GM12874 (cell line): ENCODE measurements at regions not wholly inside any gene's neighbourhood (a gene's known extent, or its start where the extent isn't known, plus 50 kb on each side); places are given as distances from the start of the nearest gene placed in this dataset.

ENCODE experiments used
- TF ChIP-seq, protein P1 (sequence below): IDR thresholded peaks from 2 replicates; pipeline ENCODE4 v1.5.1; 2011; ENCODE audit warnings: low read depth, mild to moderate bottlenecking, control low read depth, low read length, moderate library complexity; ENCODE audit not compliant: insufficient read depth

DNA sequence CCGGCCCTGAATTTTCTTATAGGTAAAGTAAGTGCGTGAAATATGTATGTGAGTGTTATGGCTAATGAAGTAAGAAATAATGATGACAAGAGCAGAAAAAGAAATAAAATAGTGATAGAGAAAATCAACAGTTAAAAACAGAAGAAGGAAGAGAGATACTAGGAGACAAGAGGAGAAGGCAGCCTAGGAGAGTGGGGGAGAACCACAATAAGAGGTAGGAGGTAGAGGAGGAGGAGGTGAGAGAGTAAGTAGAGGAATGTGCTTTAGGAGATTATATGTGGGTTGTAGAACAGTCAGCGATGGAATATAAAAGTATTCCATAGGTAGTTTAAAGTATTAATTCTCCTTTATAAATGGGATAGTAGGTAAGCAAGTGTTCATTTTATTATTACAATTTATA, 861.5 kb upstream of the B3GALT2 start:
- TF ChIP-seq, protein P1, sequence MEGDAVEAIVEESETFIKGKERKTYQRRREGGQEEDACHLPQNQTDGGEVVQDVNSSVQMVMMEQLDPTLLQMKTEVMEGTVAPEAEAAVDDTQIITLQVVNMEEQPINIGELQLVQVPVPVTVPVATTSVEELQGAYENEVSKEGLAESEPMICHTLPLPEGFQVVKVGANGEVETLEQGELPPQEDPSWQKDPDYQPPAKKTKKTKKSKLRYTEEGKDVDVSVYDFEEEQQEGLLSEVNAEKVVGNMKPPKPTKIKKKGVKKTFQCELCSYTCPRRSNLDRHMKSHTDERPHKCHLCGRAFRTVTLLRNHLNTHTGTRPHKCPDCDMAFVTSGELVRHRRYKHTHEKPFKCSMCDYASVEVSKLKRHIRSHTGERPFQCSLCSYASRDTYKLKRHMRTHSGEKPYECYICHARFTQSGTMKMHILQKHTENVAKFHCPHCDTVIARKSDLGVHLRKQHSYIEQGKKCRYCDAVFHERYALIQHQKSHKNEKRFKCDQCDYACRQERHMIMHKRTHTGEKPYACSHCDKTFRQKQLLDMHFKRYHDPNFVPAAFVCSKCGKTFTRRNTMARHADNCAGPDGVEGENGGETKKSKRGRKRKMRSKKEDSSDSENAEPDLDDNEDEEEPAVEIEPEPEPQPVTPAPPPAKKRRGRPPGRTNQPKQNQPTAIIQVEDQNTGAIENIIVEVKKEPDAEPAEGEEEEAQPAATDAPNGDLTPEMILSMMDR, result no peak

DNA sequence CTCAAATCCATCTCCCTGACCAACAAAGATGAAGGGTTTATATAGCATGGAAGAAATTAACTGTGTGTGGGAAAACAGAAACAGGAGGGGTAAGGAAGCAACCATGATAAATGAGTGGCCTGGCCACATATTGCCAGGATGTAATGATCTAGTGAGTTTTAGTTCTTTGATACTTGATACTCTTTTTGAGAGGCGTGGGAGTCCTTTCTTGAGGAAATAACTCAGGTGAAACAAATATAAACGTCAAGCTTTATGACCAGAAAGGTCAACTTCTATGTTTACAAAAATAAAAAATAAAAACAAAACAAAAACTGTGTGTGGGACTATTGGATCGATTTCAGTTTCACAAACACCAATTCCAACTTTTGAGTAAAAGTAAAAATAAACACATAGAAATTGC, 860.8 kb upstream of the B3GALT2 start:
- TF ChIP-seq, protein P1, result no peak

DNA sequence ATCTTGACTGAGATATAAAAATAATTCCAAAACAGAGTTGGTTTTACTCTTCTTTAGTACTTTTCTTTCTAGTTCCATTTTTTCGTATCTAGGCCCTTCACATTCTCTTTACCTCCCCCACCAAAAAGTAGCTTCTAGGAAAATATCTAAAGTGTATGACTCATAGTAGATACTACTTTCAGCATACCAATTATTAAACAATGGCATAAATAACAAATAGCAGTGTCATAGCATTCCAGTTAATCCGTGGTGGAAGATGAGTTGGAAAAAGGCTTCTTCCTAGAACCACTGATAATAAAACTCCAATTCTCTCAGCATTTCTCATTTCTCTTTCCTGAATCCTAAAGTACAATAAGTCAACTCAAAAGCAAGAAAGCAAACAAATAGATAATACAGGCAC, 859.0 kb upstream of the B3GALT2 start:
- TF ChIP-seq, protein P1, result no peak

DNA sequence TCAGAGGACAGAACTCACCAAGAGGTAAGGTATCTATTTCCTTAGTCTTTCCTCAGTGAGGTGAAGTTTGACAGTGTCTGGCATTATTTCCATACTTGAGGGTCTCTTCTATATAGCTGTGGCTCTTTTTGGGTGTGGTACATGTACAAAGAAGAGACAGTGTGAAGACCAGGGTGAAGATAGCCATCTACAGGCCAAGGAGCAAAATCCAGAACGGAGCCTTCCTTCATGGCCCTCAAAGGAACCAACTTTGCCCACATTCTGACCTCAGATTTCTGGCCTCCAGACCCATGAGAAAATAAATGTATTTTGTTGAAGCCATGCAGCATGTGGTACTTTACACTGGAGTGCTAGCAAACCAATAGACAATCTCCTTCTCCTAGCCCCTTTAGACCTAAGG, 858.5 kb upstream of the B3GALT2 start:
- TF ChIP-seq, protein P1, result no peak

DNA sequence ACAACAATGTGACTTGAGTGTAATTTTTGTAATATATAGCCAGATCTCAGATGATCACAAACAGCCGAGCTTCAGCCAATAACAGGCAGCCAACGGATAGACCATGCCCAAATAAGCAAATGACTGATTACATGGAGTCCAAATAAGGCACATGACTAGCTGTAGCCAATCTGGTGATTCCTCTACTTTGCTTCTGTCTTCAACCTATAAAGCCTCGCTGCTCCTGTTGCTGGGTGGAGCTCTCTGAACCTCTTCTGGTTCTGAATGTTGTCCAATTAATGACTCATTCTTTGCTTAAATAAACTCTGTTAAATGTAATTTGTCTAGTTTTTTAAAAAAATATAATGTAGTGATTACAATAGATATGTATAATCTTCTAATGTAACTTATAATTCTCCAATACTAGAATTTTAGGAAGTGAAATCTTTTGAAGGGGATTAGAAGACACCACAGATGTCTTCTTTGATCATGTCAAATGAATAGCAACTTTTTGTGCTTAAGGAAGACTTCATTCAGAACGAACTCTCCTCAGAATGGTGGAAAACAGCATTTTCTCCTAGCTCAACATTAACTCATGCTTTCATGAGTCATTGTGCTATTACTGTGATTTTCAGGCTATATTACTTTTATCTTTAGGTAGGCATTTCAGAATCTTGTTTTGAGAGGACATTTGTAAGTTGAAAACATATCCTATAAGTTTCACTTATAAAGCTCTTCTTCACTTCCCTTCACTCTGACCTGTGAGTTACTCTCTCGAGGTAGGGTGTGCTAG, 857.8 kb upstream of the B3GALT2 start:
- TF ChIP-seq, protein P1, result no peak

DNA sequence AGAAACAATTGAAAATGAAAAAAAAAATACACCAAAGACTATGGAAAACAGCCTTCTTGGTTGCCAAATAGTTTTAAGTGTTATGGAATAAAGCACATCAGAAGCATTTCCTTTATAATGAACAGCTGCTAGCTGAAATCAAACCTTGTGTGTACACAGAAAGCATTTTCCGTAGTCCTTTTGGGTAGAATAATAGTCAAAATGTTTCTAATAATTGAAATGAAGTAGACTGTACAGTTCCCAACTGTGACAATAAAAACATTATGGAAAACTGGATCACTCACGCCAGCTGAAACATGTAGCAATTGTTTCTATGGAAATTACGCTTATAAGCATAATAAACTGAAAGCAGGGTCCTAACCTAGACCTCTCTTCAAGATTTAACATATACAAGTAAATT, 856.3 kb upstream of the B3GALT2 start:
- TF ChIP-seq, protein P1, result no peak

DNA sequence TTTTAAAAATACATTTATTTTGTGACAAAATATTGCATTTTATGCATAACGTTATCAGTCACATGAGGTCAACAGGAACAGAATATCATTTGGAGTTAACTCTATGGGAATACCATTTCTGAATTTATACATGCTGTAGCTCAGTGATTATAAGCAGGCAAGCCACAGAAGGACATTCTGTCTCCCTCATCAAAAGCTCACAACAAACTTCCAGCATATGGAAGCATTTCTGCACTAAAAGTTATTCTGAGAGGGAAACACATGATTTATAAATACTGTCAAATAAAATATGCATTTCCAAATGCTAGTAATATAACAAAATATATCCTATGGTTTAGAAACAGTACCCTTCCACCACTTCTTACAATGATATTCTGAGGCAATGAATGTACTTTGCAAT, 854.1 kb upstream of the B3GALT2 start:
- TF ChIP-seq, protein P1, result no peak
